GM18511 (cell line): ENCODE measurements at regions not wholly inside any gene's neighbourhood (a gene's known extent, or its start where the extent isn't known, plus 50 kb on each side); places are given as distances from the start of the nearest gene placed in this dataset.
A peak's percentile ranks its signal among the peaks of the same experiment; 100 is the strongest.

Source experiments
- ATAC-seq: cut with Tn5 transposase; IDR thresholded peaks from one replicate; pipeline ENCODE4 v1.9.1; 2021; ENCODE audit warnings: mild to moderate bottlenecking, moderate library complexity; ENCODE audit not compliant: unreplicated experiment

GRCh38 chr9:71384343-71384742 is 262.9 kb upstream of the TRPM3 start:
- no peak for ATAC-seq

- ATAC-seq: no peak
Measured at GRCh38 chr9:71383308-71383940, 262.0 kb upstream of the TRPM3 start.

- no peak for ATAC-seq
Measured at GRCh38 chr9:71368157-71368556, 246.7 kb upstream of the TRPM3 start.

- no peak for ATAC-seq
Measured at GRCh38 chr9:71364186-71364955, 242.9 kb upstream of the TRPM3 start.

GRCh38 chr9:71363286-71363961 is 242.0 kb upstream of the TRPM3 start:
- ATAC-seq: no peak

- ATAC-seq: no peak
Measured at GRCh38 chr9:71361357-71361756, 239.9 kb upstream of the TRPM3 start.

GRCh38 chr9:71357346-71357745 is 235.9 kb upstream of the TRPM3 start:
- no peak for ATAC-seq

GRCh38 chr9:71355884-71356283 is 234.5 kb upstream of the TRPM3 start:
- ATAC-seq: no peak

GRCh38 chr9:71353720-71354119 is 232.3 kb upstream of the TRPM3 start:
- ATAC-seq: no peak

- no peak for ATAC-seq
Measured at GRCh38 chr9:71352837-71353236, 231.4 kb upstream of the TRPM3 start.

- ATAC-seq: no peak
Measured at GRCh38 chr9:71349218-71349617, 227.8 kb upstream of the TRPM3 start.

GRCh38 chr9:71333321-71333720 is 211.9 kb upstream of the TRPM3 start:
- no peak for ATAC-seq

- no peak for ATAC-seq
Measured at GRCh38 chr9:71331603-71332002, 210.2 kb upstream of the TRPM3 start.

- ATAC-seq: no peak
Measured at GRCh38 chr9:71329873-71330272, 208.5 kb upstream of the TRPM3 start.

- ATAC-seq: no peak
Measured at GRCh38 chr9:71326360-71326759, 204.9 kb upstream of the TRPM3 start.

GRCh38 chr9:71323357-71323756 is 201.9 kb upstream of the TRPM3 start:
- no peak for ATAC-seq

- no peak for ATAC-seq
Measured at GRCh38 chr9:71322311-71322710, 200.9 kb upstream of the TRPM3 start.

- peak; percentile 72 for ATAC-seq
Measured at GRCh38 chr9:71308454-71308853, 187.0 kb upstream of the TRPM3 start.

- peak; percentile 56 for ATAC-seq
Measured at GRCh38 chr9:71306134-71306533, 184.7 kb upstream of the TRPM3 start.

GRCh38 chr9:71303351-71303750 is 181.9 kb upstream of the TRPM3 start:
- no peak for ATAC-seq

- peak; percentile 74 for ATAC-seq
Measured at GRCh38 chr9:71302776-71303175, 181.4 kb upstream of the TRPM3 start.

GRCh38 chr9:71295928-71296327 is 174.5 kb upstream of the TRPM3 start:
- no peak for ATAC-seq
